Anterior cingulate cortex (tissue), 58 donors: ENCODE measurements at regions not wholly inside any gene's neighbourhood (a gene's known extent, or its start where the extent isn't known, plus 50 kb on each side); places are given as distances from the start of the nearest gene placed in this dataset.

ENCODE experiments used
- DNase-seq, 58 donors: peaks; one replicate each; lab custom pipeline; 2025; lab: John Stamatoyannopoulos, UW

DNA sequence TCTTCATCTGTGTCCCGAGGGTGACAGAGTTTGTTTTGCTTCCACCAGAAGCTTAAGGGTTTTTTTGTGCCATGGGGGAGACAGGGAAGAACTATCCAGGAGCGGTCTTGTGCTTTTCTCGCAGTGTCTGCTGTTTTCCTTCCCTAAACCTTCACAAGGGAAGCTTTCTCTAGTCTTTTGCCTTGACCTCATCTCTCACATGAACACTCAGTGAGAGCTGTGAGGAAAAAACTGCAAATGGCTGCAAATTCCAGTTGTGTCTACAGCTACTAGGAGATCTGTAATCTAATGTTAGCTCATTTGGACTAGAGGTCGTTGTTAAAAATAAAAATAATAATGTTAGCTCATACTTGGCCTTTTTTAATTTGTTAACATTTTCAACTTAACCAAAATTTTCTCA, 264.7 kb upstream of the SESN3 start:
- no peak for DNase-seq

DNA sequence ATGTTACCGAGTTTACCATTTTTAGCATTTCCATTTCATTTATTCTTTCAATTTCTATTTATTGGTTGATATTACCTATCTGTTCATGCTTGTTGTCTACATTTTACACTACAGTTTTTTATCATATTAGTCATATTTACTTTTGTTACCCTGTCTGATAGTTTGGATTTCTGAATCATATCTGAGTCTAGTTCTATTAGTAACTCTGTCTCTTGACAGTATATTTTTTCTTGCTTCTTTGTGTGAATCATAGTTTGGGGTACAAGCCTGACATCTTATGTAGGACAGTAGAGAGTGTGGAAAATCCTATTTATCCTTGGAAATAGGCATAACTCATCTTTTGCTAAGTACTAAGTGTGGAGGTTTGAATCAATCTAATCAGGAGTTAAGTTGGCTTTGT, 263.9 kb upstream of the SESN3 start:
- DNase-seq: no peak

DNA sequence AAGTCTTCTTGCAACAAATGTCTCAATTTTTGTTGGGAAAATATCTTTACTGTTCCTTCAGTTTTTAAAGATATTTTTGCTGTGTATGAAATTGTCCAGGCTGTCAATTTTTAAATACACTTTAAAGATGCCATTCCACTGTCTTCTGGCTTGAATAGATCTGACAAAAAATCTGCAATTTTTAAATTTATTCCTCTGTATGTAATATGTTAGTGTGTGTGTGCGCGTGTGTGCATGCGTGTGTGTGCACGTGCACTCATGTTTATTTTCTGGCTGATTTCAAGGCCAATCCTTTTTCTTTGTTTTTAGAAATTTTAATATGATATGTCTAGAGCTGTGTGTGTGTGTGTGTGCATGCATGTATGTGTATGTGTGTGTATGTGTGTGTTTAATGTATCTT, 263.2 kb upstream of the SESN3 start:
- no peak for DNase-seq

DNA sequence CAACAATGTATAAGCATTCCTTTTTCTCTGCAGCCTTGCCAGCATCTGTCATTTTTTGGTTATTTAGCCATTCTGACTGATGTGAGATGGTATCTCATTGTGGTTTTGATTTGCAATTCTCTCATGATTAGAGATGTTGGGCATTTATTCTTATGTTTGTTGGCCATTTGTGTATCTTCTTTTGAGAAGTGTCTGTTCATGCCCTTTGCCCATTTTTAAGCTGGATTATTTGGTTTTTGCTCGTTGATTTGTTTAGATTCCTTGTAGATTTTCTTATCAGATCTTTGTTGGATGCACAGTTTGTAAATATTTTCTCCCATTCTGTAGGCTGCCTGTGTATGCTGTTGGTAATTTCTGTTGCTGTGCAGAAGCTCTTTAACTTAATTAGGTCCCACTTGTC, 259.6 kb upstream of the SESN3 start:
- DNase-seq: no peak

DNA sequence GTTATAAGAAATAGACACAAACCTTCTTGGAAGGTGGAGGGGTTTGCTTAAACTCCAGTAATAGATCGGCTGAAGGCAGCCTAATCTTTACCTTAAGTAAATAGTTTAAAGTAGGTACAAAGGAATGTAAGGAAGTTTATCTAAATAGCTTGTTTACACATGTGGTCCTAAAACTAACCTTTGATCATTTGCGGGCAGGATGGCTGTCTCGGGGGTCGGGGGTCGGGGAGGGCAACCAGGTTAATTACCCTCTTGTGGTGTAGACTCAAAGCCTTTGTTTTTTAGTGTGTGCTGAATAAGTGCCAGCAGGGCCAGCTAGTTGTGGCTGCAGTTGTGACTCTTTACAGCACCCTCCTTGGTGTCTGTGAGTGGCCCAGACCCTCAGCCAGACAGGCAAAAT, 256.9 kb upstream of the SESN3 start:
- no peak for DNase-seq

DNA sequence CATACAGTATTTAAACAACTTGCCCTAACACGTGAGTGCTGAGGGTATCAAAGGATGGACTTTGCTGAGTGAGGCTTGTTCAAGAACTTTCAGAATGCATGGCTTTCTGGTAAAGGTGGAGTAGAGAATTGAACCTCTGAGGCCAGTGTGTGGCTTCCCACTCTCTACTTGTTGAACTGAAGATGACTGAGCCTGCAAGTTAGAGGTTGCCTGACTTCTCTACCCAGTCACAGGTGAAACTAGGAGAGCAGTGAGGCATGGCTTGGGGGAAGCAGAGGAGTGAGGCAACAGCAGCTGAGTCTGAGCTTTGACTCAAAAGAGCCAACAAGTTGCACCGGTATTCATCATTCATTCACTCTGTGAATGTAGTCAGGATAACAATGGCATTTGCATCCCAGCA, 256.4 kb upstream of the SESN3 start:
- no peak for DNase-seq

DNA sequence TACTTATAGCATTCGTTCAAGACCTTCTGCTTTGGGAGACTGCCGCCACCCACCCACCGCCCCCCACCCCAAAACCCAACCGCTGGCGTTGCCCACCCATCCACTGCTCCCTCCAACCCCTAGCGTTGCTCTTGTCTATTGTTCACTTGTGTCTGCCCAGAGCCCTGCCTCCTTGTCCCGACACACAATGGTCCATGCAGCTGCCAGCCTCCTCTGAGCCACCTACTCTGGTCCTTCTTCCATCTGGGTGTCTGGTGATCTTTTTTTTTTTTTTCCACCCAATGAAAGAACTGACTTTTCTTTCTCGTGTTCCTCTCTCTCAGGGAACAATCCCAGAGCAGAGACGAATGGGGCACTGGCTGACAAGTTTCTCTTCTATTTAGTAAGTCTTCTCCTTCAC, 256.0 kb upstream of the SESN3 start:
- DNase-seq: peak in 18 of 58 donors; percentile 1 to 29 (median 5)

DNA sequence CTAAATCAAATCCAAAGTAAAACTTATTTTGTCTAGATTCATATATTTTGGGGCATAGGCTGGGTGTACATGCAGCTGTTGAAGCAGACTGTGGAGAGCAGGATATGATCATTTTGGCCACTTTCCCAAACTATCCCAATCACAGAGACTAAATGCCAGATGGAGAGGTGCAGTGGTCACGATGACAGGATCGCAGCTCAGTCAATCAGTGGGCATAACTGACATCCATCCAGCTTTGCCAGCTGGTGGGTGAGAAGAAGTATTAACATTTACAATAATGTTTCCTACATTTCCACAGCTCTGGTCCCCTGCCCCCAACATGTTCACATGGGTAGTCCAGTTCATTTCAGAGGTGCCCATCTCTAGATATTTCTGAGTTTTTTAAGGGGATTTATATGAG, 255.5 kb upstream of the SESN3 start:
- peak in 6 of 58 donors; percentile 1 to 12 (median 4) for DNase-seq

DNA sequence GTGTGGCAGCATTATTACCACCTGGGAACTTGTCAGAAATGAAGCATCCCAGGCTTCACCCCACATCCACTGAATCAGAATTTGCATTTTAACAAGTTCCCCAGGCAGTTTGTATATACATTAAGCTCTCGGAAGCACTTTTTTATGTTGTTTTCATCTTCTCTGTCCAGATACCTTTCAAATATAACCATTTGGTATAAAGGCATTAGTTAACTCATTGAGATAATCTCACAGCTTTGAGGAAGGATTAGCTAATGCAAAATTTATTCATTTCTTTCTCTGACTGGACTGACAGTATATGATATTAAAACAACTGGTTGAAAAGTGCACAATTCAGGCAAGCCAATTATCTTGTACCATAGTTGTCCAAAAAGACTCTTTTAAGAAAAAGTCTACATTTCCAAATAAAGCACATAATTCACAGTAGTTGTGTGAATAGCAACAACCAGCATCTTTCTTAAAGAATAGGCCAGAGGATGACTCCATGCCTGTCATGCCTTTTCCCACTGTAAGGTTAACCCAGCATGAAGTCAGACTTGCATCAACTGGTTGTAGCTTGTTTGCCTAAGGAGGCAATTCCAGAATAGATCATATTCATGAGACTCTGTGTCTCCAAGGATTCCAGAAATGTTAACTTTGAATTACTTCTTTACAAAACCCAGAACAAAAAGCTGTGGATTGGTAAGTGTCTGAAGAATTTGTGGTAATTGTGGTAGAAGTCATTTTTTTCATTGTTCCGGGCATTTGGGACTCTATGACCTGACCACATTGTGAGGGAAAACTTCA, 254.3 kb upstream of the SESN3 start:
- DNase-seq: no peak

DNA sequence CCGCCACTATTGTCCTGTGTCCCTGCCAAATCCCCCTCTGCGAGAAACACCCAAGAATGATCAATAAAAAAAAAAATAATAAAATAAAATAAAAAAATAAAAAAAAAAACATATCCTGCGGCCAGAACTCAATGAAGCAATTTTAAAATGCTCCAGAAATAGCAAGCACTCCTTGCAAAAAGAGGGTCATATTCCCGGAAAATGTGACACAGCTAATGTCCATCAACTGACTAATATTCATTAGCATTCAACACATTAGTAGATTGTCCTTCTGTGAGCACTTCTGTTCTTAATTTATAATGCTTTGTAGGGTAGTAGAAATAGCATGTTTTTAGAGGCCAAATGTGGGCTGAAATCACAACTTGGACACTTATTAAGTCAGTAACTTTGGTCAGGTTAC, 252.3 kb upstream of the SESN3 start:
- DNase-seq: no peak

DNA sequence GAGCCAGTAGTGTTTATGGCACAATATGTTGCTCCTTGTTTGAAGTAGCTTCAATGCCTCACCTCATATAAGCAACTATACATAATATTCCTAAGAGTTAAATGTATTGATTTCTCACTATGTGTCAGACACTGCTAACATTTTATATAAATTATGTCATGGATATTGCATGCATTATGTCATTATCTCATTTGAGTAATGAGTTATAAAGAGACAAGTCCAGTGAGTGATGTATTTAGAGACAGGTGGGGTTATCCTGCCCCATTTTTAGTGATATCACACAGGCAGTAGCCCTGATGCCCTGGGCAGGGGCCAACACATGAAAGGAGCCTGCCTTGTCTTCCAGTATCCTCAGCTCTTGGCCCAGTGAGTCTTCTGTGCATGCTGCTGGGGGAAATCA, 247.0 kb upstream of the SESN3 start:
- DNase-seq: no peak

DNA sequence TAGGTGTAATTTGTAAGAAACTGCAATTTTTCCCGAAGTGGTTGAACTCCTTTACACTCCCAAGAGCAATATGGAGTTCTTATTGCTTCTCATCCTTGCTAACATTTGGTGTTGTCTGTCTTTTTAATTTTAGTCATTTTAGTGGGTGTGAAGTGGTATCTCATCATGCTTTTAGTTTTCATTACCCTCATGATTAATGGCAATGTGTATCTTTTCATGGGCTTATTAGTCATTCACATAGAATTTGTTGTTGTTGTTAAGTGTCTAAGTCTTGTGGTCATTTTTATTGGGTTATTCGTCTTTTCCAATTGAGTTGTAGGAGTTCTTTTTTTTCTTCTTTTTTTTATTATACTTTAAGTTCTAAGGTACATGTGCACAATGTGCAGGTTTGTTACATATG, 238.3 kb upstream of the SESN3 start:
- DNase-seq: no peak

DNA sequence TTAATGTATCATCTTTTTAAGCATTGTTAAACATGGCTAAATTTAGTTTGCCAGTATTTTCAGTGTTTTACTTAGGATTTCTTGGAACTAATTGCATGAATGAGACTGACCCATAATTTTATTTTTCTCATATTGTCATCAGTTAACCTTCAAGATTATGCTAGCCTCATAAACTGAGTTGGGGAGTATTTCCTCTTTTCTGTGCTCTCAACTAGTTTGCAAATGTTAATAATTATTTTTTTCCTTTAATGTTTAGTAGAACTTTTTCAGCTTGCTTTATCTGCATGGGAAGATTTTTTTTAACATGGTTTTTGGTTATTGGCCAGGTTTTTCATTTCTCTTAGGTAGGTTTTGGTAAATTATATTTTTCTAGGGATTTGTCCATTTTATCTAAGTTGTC, 235.4 kb upstream of the SESN3 start:
- DNase-seq: no peak

DNA sequence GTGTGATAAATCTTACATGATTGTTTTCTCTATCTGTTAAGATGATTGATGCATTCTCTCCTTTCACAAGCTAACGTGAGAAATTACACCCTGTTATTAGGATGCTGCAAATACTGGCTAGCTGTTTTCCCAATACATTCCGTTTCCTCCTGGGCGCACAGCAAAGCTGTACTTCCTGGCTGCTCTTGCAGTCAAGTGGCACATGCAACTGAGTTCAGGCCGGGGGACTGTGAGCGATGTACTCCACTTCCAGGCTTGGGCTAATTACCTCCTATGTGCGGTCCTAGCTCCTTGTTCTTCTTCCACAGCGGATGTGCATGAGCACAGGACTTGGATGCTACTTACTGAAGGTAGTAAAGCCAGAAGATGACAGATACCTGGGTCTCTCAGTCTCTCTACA, 234.9 kb upstream of the SESN3 start:
- DNase-seq: no peak

DNA sequence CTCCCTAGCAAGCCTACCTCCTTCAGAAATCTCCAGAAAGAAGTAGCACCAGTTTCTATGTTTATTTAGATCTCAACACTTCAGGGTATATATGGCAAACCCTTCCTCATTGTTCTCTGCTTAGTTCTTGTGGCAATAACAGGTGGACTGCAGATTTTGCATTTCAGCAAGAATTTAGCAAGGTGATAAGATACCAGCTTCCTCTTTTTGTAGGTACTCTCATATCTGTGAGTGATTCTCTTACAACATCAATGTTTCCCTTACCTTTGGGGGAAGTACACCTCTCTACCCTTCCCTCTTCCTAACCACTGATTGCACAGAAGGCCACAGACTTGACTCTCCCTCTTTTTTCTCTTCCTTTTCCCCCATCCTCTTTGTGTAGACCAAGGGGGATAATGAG, 230.9 kb upstream of the SESN3 start:
- DNase-seq: no peak

DNA sequence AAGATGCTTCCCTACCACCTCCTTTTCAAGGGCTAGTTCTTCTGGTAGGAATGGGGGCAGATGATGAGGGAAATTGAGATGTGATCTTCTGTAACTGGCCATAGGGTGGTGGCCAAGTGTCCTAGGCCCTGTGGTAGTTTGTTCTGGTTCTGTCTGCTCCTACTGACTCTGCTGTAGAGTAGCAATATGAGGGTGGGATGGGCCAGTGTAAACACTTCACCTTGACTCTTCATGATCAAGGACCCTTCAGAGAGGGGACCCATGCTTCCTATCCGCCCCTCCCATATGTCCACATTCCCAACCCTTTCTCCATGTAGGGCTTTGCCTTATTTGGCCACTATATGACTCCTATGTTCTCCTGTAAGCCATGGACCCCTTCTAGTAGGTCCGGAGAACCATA, 230.3 kb upstream of the SESN3 start:
- DNase-seq: no peak

DNA sequence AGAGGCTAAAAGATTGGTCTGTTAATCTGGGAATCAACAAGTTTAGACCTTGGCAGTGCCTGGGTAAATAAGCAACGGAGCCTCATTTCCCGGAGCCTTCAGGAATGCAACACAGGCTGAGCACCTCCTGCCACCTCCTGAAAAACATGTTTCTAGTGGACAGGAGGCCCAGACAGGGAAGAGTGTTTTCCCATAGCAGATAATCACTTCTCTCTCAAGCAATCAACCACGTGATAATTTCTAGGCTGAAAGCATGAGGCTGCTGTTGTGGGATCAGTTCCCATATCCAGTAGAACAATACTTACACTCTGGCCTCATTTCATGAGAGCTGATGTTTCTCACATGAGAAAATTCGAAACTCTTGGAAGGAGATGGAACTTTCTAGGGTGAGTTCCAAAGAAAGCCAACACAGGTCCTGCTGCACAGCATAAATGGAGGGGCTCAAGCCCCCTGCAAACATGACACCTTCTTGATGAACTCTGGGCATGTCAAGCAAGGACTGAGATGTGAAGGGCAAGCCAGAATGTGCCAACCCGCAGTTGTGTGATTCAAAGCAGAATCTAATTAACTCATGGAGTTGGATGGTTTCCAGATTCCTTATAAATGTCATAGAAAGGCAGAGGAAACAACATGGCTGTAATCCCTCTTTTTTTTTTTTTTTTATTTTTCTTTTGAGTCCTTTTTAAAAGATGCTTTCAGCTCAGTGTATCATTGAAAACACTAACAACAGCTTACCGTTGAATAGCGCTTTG, 228.5 kb upstream of the SESN3 start:
- DNase-seq: peak in 2 of 58 donors; percentile 28 to 32

DNA sequence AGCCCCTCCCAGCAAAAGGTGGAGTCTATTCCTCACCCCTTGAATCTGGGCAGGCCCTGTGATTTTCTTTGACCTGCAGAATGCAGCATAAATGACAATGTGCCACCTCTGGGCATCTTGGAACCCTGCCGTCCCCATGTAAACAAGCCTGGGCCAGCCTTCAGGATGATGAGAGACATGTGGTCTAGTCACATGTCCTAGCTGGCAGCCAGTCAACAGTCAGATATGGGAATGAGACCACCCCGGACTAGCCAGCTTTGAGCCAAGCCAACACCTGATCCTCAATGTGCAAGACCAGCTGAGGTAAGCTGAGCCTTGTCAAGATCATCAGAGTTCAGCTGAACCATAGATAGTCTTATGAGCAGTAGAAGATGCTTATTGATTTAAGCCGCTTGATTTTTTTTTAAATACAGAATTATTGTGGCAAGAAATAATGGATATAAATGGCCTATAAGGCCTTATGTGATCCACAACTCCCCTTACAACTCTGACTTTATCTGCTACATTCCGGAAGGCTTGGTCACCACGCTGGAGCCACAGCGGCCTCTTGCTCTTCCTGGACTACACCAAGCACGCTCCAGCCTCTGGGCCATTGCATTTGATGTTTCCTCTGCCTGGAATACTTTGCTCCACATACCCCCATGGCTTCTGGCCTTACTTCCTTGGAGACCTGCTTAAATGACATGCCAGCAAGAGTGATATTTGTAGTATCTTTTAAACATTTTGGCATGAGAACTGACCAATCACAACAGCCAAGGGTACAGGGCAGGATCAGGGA, 225.9 kb upstream of the SESN3 start:
- no peak for DNase-seq

DNA sequence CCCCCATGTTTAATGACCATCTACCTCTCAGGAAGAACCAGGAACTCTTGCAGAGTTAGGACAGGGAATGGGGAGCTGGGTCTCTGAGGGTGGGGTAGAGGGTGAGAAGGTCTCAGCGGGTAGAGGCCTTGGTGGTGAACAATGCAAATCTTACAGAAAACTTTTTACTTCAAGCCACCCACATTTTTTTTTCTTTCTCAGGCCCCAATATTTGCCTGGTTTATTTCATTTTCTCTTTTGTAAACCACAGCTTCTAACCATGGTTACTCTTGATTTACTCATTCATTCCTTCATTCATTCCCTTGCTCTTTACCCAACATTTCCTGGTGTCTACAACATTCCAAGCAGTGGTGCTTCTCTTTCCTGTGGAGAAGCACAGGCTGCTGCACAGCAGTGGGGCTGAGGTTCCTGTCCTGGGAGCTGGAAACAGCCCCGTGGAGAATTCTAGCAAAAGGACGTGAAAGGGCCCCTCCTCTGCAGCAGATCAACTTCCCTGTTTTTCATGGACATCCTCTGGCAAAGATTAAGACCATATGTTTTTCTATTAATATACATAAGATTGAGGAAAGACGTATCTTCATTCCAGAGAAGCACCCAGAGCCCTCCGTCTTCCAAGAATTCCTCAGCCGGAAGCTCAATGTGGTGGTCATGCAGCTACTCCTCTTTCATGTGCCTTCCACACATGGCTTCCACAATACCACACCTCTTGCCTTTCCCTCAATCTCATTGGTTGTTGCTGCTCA, 224.4 kb upstream of the SESN3 start:
- no peak for DNase-seq

DNA sequence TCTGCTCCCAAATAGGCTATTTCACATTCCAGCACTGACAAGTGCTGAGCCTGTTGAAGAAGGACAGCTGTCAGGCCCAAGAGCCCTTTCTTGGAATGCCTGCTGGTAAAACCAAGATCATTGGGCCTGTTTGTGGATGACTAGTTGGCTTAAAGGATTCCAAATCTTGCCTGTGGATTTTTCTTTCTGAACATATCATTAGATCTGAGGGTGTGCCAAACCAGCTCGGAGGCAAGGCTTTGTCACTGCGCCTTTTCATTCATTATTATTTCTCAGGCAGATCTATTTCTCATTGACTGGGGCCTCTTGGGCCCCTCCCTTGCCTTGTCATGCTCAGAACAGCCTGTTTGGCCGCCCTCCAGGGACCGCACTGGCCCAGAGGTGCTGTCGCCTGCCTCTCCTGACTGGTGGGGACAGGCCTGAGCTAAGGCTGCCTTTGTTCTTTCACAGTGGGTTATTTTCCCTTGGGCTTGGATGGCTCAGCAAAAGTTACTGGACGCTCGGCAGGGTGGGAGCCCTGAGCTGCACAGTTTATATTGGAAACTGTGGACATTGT, 222.7 kb upstream of the SESN3 start:
- DNase-seq: peak in 44 of 58 donors; percentile 8 to 89 (median 40)
